ENCODE measurements at regions not wholly inside any gene's neighbourhood (a gene's known extent, or its start where the extent isn't known, plus 50 kb on each side); places are given as distances from the start of the nearest gene placed in this dataset.

DNA sequence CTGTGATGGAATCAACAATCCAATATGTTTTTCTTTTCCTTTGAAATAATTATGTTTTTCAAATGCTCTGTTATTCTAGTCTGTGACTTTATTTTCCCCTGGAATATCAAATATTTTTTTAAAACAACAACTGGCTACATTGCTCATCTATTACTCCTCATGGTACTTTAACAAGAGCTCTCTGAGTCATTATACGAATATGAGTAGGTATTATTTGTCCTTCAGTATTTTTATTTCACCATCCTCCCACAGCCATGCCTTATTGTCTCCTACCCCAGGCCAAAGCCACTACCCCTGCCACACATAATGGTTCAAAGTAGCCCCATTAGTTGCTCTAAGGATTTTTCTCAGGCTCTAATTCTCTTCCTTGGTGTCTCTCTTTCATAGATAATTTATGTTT, 1572.3 kb downstream of the CDH8 start:
- DNase-seq (ENCODE audit: extremely low read depth in 1 of 4, low spot score in 3 of 4) (no peak), FAIRE-seq (no peak), ATAC-seq (no peak)
- Histone ChIP-seq H3K27ac (ENCODE audit: extremely low read depth, low read depth, low read length) (no peak overlapping the region), H3K4me1 (replicated peaks in 1 of 2; ENCODE audit: control insufficient read depth in 2 of 2, insufficient read depth in 2 of 2, low read length in 2 of 2) (no peaks in the 10 kb centered on the region), H2AFZ (ENCODE audit: low read depth, low read length) (no peak overlapping the region), H3K9me1 (ENCODE audit: control insufficient read depth, insufficient read depth, low read length) (no peaks in the 10 kb centered on the region), H3K36me3 (ENCODE audit: control insufficient read depth, insufficient read depth, low read length) (no peaks in the 10 kb centered on the region), H3K79me2 (ENCODE audit: control insufficient read depth, insufficient read depth, low read length) (no peaks in the 10 kb centered on the region), H3K9me3 (replicated peaks; ENCODE audit: control insufficient read depth, insufficient read depth, low read depth, low read length) (no peaks in the 10 kb centered on the region), H4K20me1 (replicated peaks; ENCODE audit: control insufficient read depth, insufficient read depth, low read length) (no peaks in the 10 kb centered on the region), H3K4me3 (no peak overlapping the region), H3K9ac (ENCODE audit: insufficient read depth in 1 of 2, low read depth in 2 of 2, low read length in 2 of 2) (no peak overlapping the region), H3K27me3 (ENCODE audit: control insufficient read depth in 2 of 2, insufficient read depth in 2 of 2, low read length in 2 of 2) (no peaks in the 10 kb centered on the region), H3K4me2 (ENCODE audit: insufficient read depth, low read length) (no peak overlapping the region)
- in situ Hi-C loops (cut with MboI) (no loop called here), intact Hi-C loops (cut with micrococcal nuclease) (no loop called here)
- BruUV-seq (replicated peaks) = no TSS peak
- 0% methylated on average over 1 of the region's 1 CpG for WGBS (ENCODE audit: insufficient coverage, low coverage, missing lambda C conversion rate)
- no peak for TF ChIP-seq ESRRA (IDR thresholded peaks at IDR 0.05; ENCODE audit: borderline replicate concordance, low read depth)
- no peak for TF ChIP-seq PML (IDR thresholded peaks at IDR 0.05; ENCODE audit: low read length)
- TF ChIP-seq, protein P1, sequence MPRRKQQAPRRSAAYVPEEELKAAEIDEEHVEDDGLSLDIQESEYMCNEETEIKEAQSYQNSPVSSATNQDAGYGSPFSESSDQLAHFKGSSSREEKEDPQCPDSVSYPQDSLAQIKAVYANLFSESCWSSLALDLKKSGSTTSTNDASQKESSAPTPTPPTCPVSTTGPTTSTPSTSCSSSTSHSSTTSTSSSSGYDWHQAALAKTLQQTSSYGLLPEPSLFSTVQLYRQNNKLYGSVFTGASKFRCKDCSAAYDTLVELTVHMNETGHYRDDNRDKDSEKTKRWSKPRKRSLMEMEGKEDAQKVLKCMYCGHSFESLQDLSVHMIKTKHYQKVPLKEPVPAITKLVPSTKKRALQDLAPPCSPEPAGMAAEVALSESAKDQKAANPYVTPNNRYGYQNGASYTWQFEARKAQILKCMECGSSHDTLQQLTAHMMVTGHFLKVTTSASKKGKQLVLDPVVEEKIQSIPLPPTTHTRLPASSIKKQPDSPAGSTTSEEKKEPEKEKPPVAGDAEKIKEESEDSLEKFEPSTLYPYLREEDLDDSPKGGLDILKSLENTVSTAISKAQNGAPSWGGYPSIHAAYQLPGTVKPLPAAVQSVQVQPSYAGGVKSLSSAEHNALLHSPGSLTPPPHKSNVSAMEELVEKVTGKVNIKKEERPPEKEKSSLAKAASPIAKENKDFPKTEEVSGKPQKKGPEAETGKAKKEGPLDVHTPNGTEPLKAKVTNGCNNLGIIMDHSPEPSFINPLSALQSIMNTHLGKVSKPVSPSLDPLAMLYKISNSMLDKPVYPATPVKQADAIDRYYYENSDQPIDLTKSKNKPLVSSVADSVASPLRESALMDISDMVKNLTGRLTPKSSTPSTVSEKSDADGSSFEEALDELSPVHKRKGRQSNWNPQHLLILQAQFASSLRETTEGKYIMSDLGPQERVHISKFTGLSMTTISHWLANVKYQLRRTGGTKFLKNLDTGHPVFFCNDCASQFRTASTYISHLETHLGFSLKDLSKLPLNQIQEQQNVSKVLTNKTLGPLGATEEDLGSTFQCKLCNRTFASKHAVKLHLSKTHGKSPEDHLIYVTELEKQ (CRISPR knock-in tag; IDR thresholded peaks at IDR 0.05) = no peak
- TF ChIP-seq CCAR2 (IDR thresholded peaks at IDR 0.05; ENCODE audit: low read depth, low read length) = no peak
- no peak for TF ChIP-seq ZBTB12 (CRISPR knock-in tag; IDR thresholded peaks at IDR 0.05)
- no peak for TF ChIP-seq ZNF212 (CRISPR knock-in tag; IDR thresholded peaks at IDR 0.05)
- no peak for TF ChIP-seq BDP1 (IDR thresholded peaks at IDR 0.05; ENCODE audit: insufficient read depth, insufficient read length)
- TF ChIP-seq EP400 (IDR thresholded peaks at IDR 0.05) = no peak
- no peak for TF ChIP-seq KHSRP (IDR thresholded peaks at IDR 0.05)
- no peak for TF ChIP-seq RB1 (IDR thresholded peaks at IDR 0.05; ENCODE audit: low read depth)
- TF ChIP-seq U2AF1 (optimal IDR thresholded peaks at IDR 0.05; ENCODE audit: low read depth, low read length) = no peak
- no peak for TF ChIP-seq ZNF707 (CRISPR knock-in tag; conservative IDR thresholded peaks at IDR 0.05)
- no peak for TF ChIP-seq NBN (IDR thresholded peaks at IDR 0.05; ENCODE audit: low read depth)
- TF ChIP-seq ZNF445 (CRISPR knock-in tag; IDR thresholded peaks at IDR 0.05; ENCODE audit: low read depth) = no peak
- TF ChIP-seq ELF1 (tag; IDR thresholded peaks at IDR 0.05) = no peak
- TF ChIP-seq CBFA2T2 (conservative IDR thresholded peaks at IDR 0.05) = no peak
- TF ChIP-seq NONO (IDR thresholded peaks at IDR 0.05; ENCODE audit: low read depth in 2 of 2, low read length in 1 of 2) = no peak
- CTCF ChIA-PET (ENCODE audit: low intra/inter-chr PET ratio) = no interaction called here
- POLR2A ChIA-PET = no interaction called here
